ENCODE measurements at regions not wholly inside any gene's neighbourhood (a gene's known extent, or its start where the extent isn't known, plus 50 kb on each side); places are given as distances from the start of the nearest gene placed in this dataset.
A peak's percentile ranks its signal among the peaks of the same experiment; 100 is the strongest.
"Not testable (repeated sequence)": the region's sequence is repeated elsewhere in the genome, so short reads cannot be mapped to it uniquely, and the experiment has no call there.

- not testable (repeated sequence) for DNase-seq (ENCODE audit: low spot score)
Measured at GRCh38 chr6:78807655-78808355, 59.5 kb upstream of the IRAK1BP1 start.

DNA sequence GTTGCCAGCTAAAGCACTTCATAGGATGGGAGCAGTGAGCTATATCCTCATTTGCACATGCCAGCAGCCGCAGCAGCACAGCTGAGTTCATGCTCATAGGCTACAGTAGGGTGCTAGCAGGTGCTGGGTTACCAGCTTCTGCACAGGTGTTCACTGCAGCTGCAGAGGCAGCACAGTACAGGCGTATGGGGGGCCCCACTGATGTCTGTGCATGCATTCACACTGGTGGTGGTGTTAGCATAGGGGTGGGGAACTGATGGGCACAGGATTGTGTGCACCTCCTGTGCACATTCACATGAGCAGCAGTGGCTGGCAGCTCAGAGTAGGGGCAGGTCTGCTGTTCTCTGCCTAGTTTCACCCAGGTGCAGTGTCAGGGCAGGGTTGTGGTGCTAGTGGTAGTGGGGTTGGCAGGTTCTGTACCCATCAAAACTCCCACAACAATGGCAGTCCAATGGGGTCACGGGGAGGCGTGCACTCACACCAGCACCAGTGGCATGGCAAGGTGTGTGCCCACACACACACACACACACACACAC lies 58.9 kb upstream of the IRAK1BP1 start:
- no peak for DNase-seq (ENCODE audit: low spot score)

GRCh38 chr6:78808933-78809332 lies 58.4 kb upstream of the IRAK1BP1 start:
- DNase-seq (ENCODE audit: low spot score) = no peak

GRCh38 chr6:78810146-78810545 lies 57.2 kb upstream of the IRAK1BP1 start:
- peak; percentile 75 for DNase-seq (ENCODE audit: low spot score)

DNA sequence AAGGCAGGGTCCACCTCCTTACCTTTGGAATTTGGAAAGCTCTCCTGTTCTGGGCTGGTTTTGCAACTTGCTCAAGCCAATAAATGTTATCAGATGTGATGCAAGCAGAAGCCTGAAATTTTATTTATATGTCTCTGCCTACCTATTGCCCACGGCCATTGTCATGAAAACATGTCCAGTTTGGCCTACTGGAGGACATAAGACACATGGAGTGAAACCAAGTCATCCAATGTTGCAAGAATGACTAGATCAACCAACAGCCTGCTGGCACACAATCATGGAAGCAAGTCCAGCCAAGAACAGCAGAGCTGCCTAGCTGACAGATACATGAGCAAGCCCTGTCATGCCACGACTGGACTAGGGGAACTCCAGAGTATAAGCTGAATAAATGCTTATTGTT lies 56.7 kb upstream of the IRAK1BP1 start:
- peak; percentile 32 for DNase-seq (ENCODE audit: low spot score)

Measured in GM03348 (cell line).